ENCODE measurements at regions not wholly inside any gene's neighbourhood (a gene's known extent, or its start where the extent isn't known, plus 50 kb on each side); places are given as distances from the start of the nearest gene placed in this dataset.

GRCh38 chr2:211070547-211070946, 514.1 kb downstream of the CPS1 start:
- DNase-seq (ENCODE audit: extremely low spot score): no peak
- TF ChIP-seq NFRKB (IDR thresholded peaks at IDR 0.05): no peak
- TF ChIP-seq FOXK2 (IDR thresholded peaks at IDR 0.05): no peak
- no peak for TF ChIP-seq BHLHE40 (IDR thresholded peaks at IDR 0.05; ENCODE audit: borderline replicate concordance)
- no peak for TF ChIP-seq LEF1 (IDR thresholded peaks at IDR 0.05; ENCODE audit: borderline replicate concordance)
- no peak for TF ChIP-seq FOXA1 (IDR thresholded peaks at IDR 0.05)
- TF ChIP-seq HDGF (IDR thresholded peaks at IDR 0.05; ENCODE audit: borderline replicate concordance): no peak
- TF ChIP-seq ELF4 (IDR thresholded peaks at IDR 0.05): no peak
- TF ChIP-seq SP1 (IDR thresholded peaks at IDR 0.05): no peak
- no peak for TF ChIP-seq FOXM1 (IDR thresholded peaks at IDR 0.05; ENCODE audit: borderline replicate concordance)
- TF ChIP-seq ARNT (IDR thresholded peaks at IDR 0.05): no peak
- TF ChIP-seq SUZ12 (IDR thresholded peaks at IDR 0.05): no peak
- TF ChIP-seq CTBP1 (IDR thresholded peaks at IDR 0.05; ENCODE audit: borderline replicate concordance): no peak
- no peak for TF ChIP-seq PKNOX1 (IDR thresholded peaks at IDR 0.05)
- no peak for TF ChIP-seq ZNF384 (IDR thresholded peaks at IDR 0.05)
- no peak for TF ChIP-seq L3MBTL2 (conservative IDR thresholded peaks at IDR 0.05)
- no peak for TF ChIP-seq TARDBP (IDR thresholded peaks at IDR 0.05)
- ChIA-PET POLR2A (no interaction called here), CTCF (no interaction called here)

- TF ChIP-seq L3MBTL2 (conservative IDR thresholded peaks at IDR 0.05) (no peak), FOXM1 (IDR thresholded peaks at IDR 0.05; ENCODE audit: borderline replicate concordance) (no peak), FOXK2 (IDR thresholded peaks at IDR 0.05) (no peak), FOXA1 (IDR thresholded peaks at IDR 0.05) (no peak), HDGF (IDR thresholded peaks at IDR 0.05; ENCODE audit: borderline replicate concordance) (no peak), ELF4 (IDR thresholded peaks at IDR 0.05) (no peak), ZNF384 (IDR thresholded peaks at IDR 0.05) (no peak), LEF1 (IDR thresholded peaks at IDR 0.05; ENCODE audit: borderline replicate concordance) (no peak), PKNOX1 (IDR thresholded peaks at IDR 0.05) (no peak), ARNT (IDR thresholded peaks at IDR 0.05) (no peak), NFRKB (IDR thresholded peaks at IDR 0.05) (no peak), SUZ12 (IDR thresholded peaks at IDR 0.05) (no peak), CTBP1 (IDR thresholded peaks at IDR 0.05; ENCODE audit: borderline replicate concordance) (no peak), SP1 (IDR thresholded peaks at IDR 0.05) (no peak), BHLHE40 (IDR thresholded peaks at IDR 0.05; ENCODE audit: borderline replicate concordance) (no peak)
- ChIA-PET CTCF (no interaction called here), POLR2A (no interaction called here)
- DNase-seq (ENCODE audit: extremely low spot score): no peak
Observed at GRCh38 chr2:211077216-211077767, 520.9 kb downstream of the CPS1 start.

- ChIA-PET POLR2A (no interaction called here), CTCF (interaction anchor here (1.0 kb wide), 1 partner anchor 476 kb away, joined by 4 read pairs; no protein-coding TSS in a partner anchor)
- TF ChIP-seq ZNF384 (IDR thresholded peaks at IDR 0.05) (no peak), PKNOX1 (IDR thresholded peaks at IDR 0.05) (no peak), TARDBP (IDR thresholded peaks at IDR 0.05) (no peak), FOXA1 (IDR thresholded peaks at IDR 0.05) (no peak), LEF1 (IDR thresholded peaks at IDR 0.05; ENCODE audit: borderline replicate concordance) (no peak), ARNT (IDR thresholded peaks at IDR 0.05) (no peak), SUZ12 (IDR thresholded peaks at IDR 0.05) (no peak), BHLHE40 (IDR thresholded peaks at IDR 0.05; ENCODE audit: borderline replicate concordance) (no peak)
- DNase-seq (ENCODE audit: extremely low spot score): no peak
Observed at GRCh38 chr2:211084352-211084751, 528.0 kb downstream of the CPS1 start.

GRCh38 chr2:211085056-211085680, 528.8 kb downstream of the CPS1 start:
- peak; percentile 16 for DNase-seq (ENCODE audit: extremely low spot score)
- ChIA-PET POLR2A (no interaction called here), CTCF (interaction anchor here (0.7 kb wide), 1 partner anchor 810 kb away, joined by 5 read pairs; no protein-coding TSS in a partner anchor)
- TF ChIP-seq SP1 (IDR thresholded peaks at IDR 0.05): no peak
- TF ChIP-seq SUZ12 (IDR thresholded peaks at IDR 0.05): no peak
- TF ChIP-seq TARDBP (IDR thresholded peaks at IDR 0.05): no peak
- no peak for TF ChIP-seq FOXM1 (IDR thresholded peaks at IDR 0.05; ENCODE audit: borderline replicate concordance)

GRCh38 chr2:211086049-211086448, 529.6 kb downstream of the CPS1 start:
- TF ChIP-seq FOXM1 (IDR thresholded peaks at IDR 0.05; ENCODE audit: borderline replicate concordance) (no peak), ZNF384 (IDR thresholded peaks at IDR 0.05) (no peak), ARNT (IDR thresholded peaks at IDR 0.05) (no peak), PKNOX1 (IDR thresholded peaks at IDR 0.05) (no peak), SP1 (IDR thresholded peaks at IDR 0.05) (no peak), FOXA1 (IDR thresholded peaks at IDR 0.05) (no peak), NFRKB (IDR thresholded peaks at IDR 0.05) (no peak), TARDBP (IDR thresholded peaks at IDR 0.05) (no peak), FOXK2 (IDR thresholded peaks at IDR 0.05) (no peak), SUZ12 (IDR thresholded peaks at IDR 0.05) (no peak), ELF4 (IDR thresholded peaks at IDR 0.05) (no peak), CTBP1 (IDR thresholded peaks at IDR 0.05; ENCODE audit: borderline replicate concordance) (no peak), BHLHE40 (IDR thresholded peaks at IDR 0.05; ENCODE audit: borderline replicate concordance) (no peak), HDGF (IDR thresholded peaks at IDR 0.05; ENCODE audit: borderline replicate concordance) (no peak), L3MBTL2 (conservative IDR thresholded peaks at IDR 0.05) (no peak), LEF1 (IDR thresholded peaks at IDR 0.05; ENCODE audit: borderline replicate concordance) (no peak)
- ChIA-PET POLR2A (no interaction called here), CTCF (no interaction called here)
- DNase-seq (ENCODE audit: extremely low spot score): no peak
